Activated CD4-positive, alpha-beta T cell treated with anti-CD3 and anti-CD28 coated beads for 36 hours (primary cell): ENCODE measurements at regions not wholly inside any gene's neighbourhood (a gene's known extent, or its start where the extent isn't known, plus 50 kb on each side); places are given as distances from the start of the nearest gene placed in this dataset.
"Not testable (repeated sequence)": the region's sequence is repeated elsewhere in the genome, so short reads cannot be mapped to it uniquely, and the experiment has no call there.

Experiments used
- ATAC-seq: fragments of 200-7000 bp; cut with Tn5 transposase; one replicate; pipeline ENCODE4 v1.10.0; 2021; ENCODE audit warnings: mild to moderate bottlenecking, moderate library complexity
- CTCF ChIA-PET: fragments of 350-600 bp; sonication (Branson Sonifier 250); formaldehyde crosslinking; loops from one replicate; lab custom pipeline; 2021; ENCODE audit warnings: antibody characterized with exemption; lab: Charles Lee
- POLR2A ChIA-PET: fragments of 350-600 bp; sonication (Branson Sonifier 250); formaldehyde crosslinking; loops from one replicate; lab custom pipeline; 2021; ENCODE audit warnings: antibody characterized with exemption, inconsistent platforms; lab: Charles Lee
- DNase-seq: peaks from one replicate; pipeline ENCODE4 v3.0.0-alpha.2; 2020
- H3K27ac Mint-ChIP-seq: one replicate; pipeline ENCODE4 v1.8.0; 2021; ENCODE audit warnings: mixed read lengths
- H3K27me3 Mint-ChIP-seq: one replicate; pipeline ENCODE4 v1.8.0; 2021; ENCODE audit warnings: mixed read lengths
- H3K36me3 Mint-ChIP-seq: one replicate; pipeline ENCODE4 v1.8.0; 2021; ENCODE audit warnings: low read depth, mixed read lengths
- H3K4me1 Mint-ChIP-seq: one replicate; pipeline ENCODE4 v1.8.0; 2021; ENCODE audit warnings: mixed read lengths
- H3K4me3 Mint-ChIP-seq: one replicate; pipeline ENCODE4 v1.8.0; 2021; ENCODE audit warnings: mild to moderate bottlenecking, moderate library complexity, mixed read lengths
- H3K9me3 Mint-ChIP-seq: one replicate; pipeline ENCODE4 v1.8.0; 2021; ENCODE audit warnings: low read depth, mixed read lengths
- intact Hi-C, 2 experiments: fragments of 100-400 bp; cut with DNase I in 1 of 2; cut with micrococcal nuclease in 1 of 2; formaldehyde crosslinking; loops; one replicate each; pipeline versions ENCODE4 v1.14.2 to v1.15.1; 2022 to 2024; cut with DNase I, micrococcal nuclease

DNA sequence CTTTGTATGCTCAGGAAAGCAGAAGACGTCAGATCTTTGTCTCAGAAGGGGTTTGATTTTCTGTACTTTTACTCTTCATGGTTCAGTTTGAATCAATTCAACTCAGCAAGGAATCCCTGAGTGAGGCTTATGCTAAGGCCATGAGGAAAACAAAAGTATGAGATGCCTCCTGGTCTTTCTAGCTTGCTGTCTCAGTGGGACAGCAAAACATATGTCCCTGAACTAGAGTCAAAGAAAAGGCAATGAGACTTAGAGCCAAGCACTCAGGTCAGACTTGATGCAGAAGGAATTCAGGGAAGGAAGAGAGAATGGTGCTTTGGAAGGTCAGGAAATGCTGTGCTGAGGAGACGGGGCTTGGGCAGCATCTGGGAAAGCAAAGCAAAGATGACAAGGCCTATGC lies 236.2 kb upstream of the SFRP2 start:
- no peak for ATAC-seq
- Mint-ChIP-seq H3K4me1 (no peaks in the 10 kb centered on the region), H3K9me3 (no peaks in the 10 kb centered on the region), H3K36me3 (no peaks in the 10 kb centered on the region), H3K4me3 (no peak overlapping the region), H3K27me3 (peaks cover 15% of the 10 kb centered on the region), H3K27ac (no peak overlapping the region)
- intact Hi-C loops, result no loop called here
- POLR2A ChIA-PET, result no interaction called here
- CTCF ChIA-PET, result no interaction called here
- no peak for DNase-seq

DNA sequence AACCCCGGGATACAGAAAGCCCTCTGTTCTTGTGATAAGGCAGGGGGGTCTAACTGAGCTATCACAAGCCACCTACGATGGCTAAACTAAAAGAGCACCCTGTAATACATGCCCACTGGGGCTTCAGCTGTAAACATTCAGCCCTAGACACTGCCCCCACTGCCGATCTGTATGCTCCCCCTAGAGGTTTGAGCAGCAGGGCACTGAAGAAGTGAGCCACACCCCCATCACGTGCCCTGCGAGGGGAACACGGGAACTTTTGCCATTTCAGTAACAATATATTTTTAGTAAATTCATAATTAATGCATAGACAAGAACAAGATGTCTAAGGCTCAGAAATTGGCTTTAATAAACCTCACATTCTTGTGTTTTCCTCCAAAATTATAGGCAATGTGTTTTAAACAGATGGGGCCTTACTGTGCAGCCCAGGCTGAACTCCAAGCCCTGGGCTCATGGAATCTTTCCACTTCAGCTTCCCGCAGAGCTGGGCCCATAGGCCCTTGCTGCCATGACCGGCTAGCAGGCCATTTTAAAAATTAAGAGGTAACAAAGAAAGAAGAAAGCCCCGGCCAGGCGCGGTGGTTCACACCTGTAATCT lies 235.3 kb upstream of the SFRP2 start:
- ChIA-PET POLR2A (no interaction called here), CTCF (no interaction called here)
- peaks cover 15% of the 10 kb centered on the region for H3K27me3 Mint-ChIP-seq
- H3K27ac Mint-ChIP-seq, result no peak overlapping the region
- no peaks in the 10 kb centered on the region for H3K36me3 Mint-ChIP-seq
- H3K4me1 Mint-ChIP-seq, result no peaks in the 10 kb centered on the region
- ATAC-seq, result no peak
- no peak overlapping the region for H3K4me3 Mint-ChIP-seq
- intact Hi-C loops, result no loop called here
- no peaks in the 10 kb centered on the region for H3K9me3 Mint-ChIP-seq
- DNase-seq, result peak; percentile 37

DNA sequence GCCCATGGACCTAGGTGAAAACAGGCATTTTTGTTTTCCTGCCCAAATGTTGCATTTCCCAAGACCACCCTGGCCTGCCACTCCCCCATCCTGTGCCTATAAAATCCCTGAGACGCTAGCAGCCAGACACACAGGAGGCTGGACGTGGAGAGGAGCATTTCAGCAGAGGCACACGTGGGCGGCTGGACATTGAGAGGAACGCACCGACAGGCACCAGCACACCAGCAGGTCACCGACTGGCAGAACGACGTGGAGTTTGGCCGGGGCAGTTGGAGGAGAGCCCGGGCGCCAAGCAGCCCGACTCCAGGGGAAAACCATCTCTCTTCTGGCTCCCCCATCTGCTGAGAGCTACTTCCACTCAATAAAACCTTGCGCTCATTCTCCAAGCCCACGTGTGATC lies 234.8 kb upstream of the SFRP2 start:
- H3K9me3 Mint-ChIP-seq, CTCF ChIA-PET: not testable (repeated sequence)

DNA sequence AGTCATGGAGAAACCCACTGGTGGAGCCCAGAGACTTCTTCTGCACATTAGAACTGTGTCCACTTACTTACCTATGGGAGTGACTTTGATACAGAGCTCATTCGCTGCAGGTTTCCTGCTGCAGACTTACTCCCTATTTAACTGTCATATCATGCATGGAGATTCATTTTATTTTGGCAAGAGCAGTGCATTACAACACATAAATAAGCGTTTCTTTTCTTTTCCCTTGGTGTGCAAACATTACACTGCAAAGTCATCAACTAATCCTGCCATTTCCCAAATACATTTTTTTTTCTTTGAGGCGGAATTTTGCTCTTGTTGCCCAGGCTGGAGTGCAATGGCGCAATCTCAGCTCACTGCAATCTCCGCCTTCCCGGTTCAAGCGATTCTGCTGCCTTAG lies 230.9 kb upstream of the SFRP2 start:
- DNase-seq (no peak), ATAC-seq (no peak)
- ChIA-PET CTCF (interaction anchor here (2.7 kb wide), 1 partner anchor 233 kb away, joined by 16 read pairs; no protein-coding TSS in a partner anchor), POLR2A (no interaction called here)
- intact Hi-C loops, result loop anchor here (2.0 kb wide), 1 partner anchor 233 kb away; no protein-coding TSS in a partner anchor
- H3K36me3 Mint-ChIP-seq, result no peaks in the 10 kb centered on the region
- H3K27ac Mint-ChIP-seq, result no peak overlapping the region
- no peak overlapping the region for H3K4me3 Mint-ChIP-seq
- peaks cover 5% of the 10 kb centered on the region for H3K27me3 Mint-ChIP-seq
- no peaks in the 10 kb centered on the region for H3K4me1 Mint-ChIP-seq
- no peaks in the 10 kb centered on the region for H3K9me3 Mint-ChIP-seq

More for the DNA sequence above, 234.8 kb upstream of the SFRP2 start:
- ATAC-seq, H3K27ac Mint-ChIP-seq, DNase-seq, POLR2A ChIA-PET, H3K4me3 Mint-ChIP-seq, H3K36me3 Mint-ChIP-seq, H3K4me1 Mint-ChIP-seq, intact Hi-C loops: not testable (repeated sequence)
- peaks cover 15% of the 10 kb centered on the region for H3K27me3 Mint-ChIP-seq

DNA sequence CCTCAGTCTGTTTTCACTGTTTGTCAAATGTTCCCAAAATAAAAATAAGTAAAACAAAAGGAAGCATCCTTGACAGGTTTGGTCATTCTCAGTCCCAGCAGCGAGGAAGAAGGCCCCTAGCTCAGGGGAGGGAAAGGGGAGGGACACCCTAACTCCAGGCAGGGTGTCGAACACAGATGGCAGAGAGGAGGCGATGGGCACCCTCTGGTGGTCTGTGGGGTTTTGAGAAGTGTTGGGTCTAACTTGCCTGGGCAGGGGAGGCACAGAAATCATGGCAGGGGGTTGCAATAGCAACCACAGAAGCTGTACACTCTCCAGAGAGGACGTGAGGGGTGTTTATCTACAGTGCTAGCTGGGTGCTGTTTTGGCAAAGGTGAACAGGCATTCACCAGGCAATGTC lies 229.8 kb upstream of the SFRP2 start:
- peak; percentile 60 for DNase-seq
- ChIA-PET POLR2A (no interaction called here), CTCF (interaction anchor here (0.6 to 2.7 kb wide), 7 partner anchors 8 to 232 kb away, joined by 3 to 16 read pairs (median 3); no protein-coding TSS in a partner anchor)
- H3K9me3 Mint-ChIP-seq, result no peaks in the 10 kb centered on the region
- H3K27me3 Mint-ChIP-seq, result peaks cover 5% of the 10 kb centered on the region
- no peaks in the 10 kb centered on the region for H3K36me3 Mint-ChIP-seq
- H3K4me3 Mint-ChIP-seq, result no peak overlapping the region
- no peaks in the 10 kb centered on the region for H3K4me1 Mint-ChIP-seq
- no peak overlapping the region for H3K27ac Mint-ChIP-seq
- ATAC-seq, result peak; percentile 33
- intact Hi-C loops, result loop anchor here (2.0 kb wide), 1 partner anchor 232 kb away; no protein-coding TSS in a partner anchor

DNA sequence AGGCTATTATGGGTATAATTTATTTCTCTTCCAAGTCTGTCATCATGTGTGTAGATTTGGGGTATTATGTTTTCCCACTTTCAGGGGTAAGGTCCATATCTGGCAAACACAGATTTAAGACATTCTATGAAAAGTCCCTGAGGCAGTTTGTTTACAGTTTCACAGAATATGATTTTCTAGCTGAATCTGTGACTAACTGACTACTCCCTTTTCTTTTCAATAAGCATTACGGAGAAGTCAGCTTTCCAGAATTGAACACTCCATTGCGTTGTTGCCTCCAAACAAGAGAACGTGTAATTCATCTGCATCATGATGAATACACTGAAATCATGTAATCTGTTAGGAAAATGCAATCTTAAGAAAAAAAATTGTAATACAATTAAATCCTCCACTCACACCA lies 226.7 kb upstream of the SFRP2 start:
- Mint-ChIP-seq H3K36me3 (no peaks in the 10 kb centered on the region), H3K9me3 (no peaks in the 10 kb centered on the region), H3K27ac (no peak overlapping the region), H3K27me3 (peaks cover 2% of the 10 kb centered on the region), H3K4me1 (no peaks in the 10 kb centered on the region), H3K4me3 (no peak overlapping the region)
- DNase-seq (no peak), ATAC-seq (no peak)
- CTCF ChIA-PET, result interaction anchor here (0.7 to 1.0 kb wide), 4 partner anchors 11 to 450 kb away, joined by 3 read pairs; no protein-coding TSS in a partner anchor
- intact Hi-C loops, result no loop called here
- POLR2A ChIA-PET, result no interaction called here

DNA sequence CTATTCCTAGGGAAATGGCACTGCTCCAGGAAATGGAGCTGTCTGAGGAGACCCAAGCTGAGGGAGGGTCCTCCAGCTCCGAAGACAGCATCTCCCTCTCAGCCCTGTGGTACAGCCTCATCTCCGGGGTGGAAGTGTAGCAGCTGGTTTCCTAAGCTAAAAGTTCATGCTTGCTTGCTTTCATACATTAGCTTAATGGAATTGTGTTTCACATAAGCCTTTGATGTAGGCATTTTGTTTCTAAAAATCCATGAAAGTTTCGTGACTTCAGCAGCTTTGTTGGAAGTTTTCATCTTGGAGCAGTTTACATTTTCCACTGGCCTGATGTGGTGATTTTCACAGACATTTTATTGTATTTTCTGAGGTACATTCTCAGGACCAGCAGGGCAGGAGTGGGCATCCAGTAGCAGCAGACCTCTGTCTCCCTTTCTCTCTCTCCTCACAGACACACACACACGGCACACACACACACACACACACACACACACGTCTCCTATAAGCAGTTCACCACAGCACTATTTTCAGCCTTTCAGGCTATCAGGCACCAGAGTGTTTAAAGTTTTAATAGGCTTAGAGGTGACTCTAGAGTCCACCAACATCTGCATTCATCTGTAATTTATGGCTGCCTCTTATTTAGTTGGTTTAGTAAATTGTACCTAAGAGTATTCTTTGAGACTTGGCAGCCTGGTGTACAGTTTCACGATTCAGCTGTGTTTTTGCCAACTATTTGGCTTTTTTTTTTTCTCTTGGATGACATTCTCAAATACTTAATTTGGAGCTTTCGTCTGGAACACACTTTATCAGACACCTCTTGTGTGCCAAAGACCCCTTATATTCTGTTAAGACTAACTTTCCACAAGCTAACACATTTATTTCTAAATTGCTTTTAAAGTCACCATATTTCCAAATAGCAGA lies 225.8 kb upstream of the SFRP2 start:
- POLR2A ChIA-PET, result interaction anchor here (0.6 kb wide), 1 partner anchor 187 kb away, joined by 3 read pairs; no protein-coding TSS in a partner anchor
- CTCF ChIA-PET, result interaction anchor here (1.0 kb wide), 2 partner anchors 14 to 451 kb away, joined by 3 read pairs; no protein-coding TSS in a partner anchor
- ATAC-seq (no peak), DNase-seq (no peak)
- H3K27ac Mint-ChIP-seq, result no peak overlapping the region
- H3K27me3 Mint-ChIP-seq, result peaks cover 2% of the 10 kb centered on the region
- intact Hi-C loops, result no loop called here
- no peaks in the 10 kb centered on the region for H3K4me1 Mint-ChIP-seq
- H3K9me3 Mint-ChIP-seq, result no peaks in the 10 kb centered on the region
- no peaks in the 10 kb centered on the region for H3K36me3 Mint-ChIP-seq
- H3K4me3 Mint-ChIP-seq, result no peak overlapping the region

DNA sequence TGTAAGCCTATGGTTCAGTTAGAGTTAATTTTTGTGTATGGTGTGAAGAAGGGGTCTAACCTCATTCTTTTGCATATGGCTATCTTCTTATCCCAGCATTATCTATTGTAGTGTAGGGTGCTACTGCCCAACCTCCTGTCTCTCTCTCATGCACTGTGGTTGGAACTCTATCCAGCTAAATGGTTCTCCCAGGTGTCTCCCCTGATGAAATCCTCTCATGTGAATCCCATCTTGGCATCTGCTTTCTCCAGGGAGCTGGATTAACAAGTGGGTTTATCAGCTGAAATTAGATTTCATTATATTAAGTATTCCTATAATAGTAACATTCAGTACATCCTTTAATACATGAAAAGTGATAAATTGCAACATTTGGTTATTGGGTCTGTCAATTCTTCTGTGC lies 224.7 kb upstream of the SFRP2 start:
- no peak overlapping the region for H3K4me3 Mint-ChIP-seq
- ATAC-seq (no peak), DNase-seq (no peak)
- no peaks in the 10 kb centered on the region for H3K4me1 Mint-ChIP-seq
- peaks cover 2% of the 10 kb centered on the region for H3K27me3 Mint-ChIP-seq
- H3K27ac Mint-ChIP-seq, result no peak overlapping the region
- POLR2A ChIA-PET, result no interaction called here
- no peaks in the 10 kb centered on the region for H3K36me3 Mint-ChIP-seq
- intact Hi-C loops, result no loop called here
- CTCF ChIA-PET, result no interaction called here
- H3K9me3 Mint-ChIP-seq, result no peaks in the 10 kb centered on the region

DNA sequence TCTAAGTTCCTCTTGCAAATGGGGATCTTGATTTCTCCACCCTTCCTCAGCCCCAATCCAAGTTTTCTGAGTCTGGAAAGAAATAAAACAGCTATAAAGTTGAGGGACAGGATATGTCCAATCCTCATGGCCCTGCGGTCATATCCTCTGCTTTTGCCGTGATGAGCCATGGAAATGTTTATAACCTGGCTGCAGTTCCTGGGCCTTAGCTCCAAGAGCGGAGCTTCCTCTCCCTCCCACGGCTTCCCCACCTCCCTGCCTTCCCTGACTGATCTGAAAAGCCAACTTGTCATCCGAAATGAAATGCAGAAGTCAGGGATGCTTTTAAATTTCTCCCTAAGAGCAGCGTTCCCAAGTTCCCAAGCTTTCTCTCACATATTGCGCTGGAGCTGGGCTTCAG lies 221.5 kb upstream of the SFRP2 start:
- Mint-ChIP-seq H3K36me3 (no peaks in the 10 kb centered on the region), H3K27me3 (no peaks in the 10 kb centered on the region), H3K4me1 (no peaks in the 10 kb centered on the region), H3K9me3 (no peaks in the 10 kb centered on the region), H3K4me3 (no peak overlapping the region), H3K27ac (no peak overlapping the region)
- DNase-seq (no peak), ATAC-seq (no peak)
- ChIA-PET POLR2A (interaction anchor here (0.6 kb wide), 1 partner anchor 181 kb away, joined by 4 read pairs; no protein-coding TSS in a partner anchor), CTCF (interaction anchor here (0.6 kb wide), 1 partner anchor 20 kb away, joined by 3 read pairs; no protein-coding TSS in a partner anchor)
- intact Hi-C loops, result no loop called here

DNA sequence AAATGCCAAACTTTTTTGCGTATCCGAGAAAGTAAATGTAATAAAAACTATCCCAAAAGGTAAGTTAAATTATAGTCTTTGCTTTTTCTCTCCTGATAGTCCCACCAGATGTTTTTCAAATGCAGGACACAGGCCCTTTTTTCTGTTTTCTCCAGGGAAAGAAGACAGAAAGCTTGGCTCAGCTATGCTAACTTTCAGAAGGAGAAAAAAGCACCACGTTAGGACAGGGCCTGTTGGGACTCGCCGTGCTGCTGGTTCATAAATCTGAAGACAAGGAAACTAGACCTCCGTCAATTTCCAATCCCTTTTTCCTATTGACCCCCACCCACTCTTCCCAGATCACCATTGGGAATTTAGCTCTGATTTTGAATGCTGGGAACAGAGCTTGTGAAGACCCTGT lies 220.9 kb upstream of the SFRP2 start:
- intact Hi-C loops, result no loop called here
- no peak for DNase-seq
- no peak for ATAC-seq

DNA sequence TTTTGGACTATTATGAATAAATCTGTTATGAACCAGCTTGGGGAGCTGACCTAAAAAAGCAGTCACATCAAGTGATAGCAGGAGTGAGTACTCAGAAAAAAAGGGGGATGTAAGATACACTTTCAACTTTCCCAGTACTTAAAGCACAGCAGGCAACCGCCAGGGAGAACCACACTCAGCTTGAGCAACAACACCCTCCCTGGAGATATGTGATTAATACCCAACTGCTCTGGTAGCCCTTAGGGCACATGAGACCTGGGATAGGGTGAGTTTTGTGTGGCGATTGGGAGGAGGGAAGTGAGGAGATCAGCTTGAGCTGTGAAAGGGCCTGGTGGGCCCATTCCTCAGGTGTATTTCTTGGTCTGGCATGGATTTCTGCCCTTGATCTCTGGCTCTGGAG lies 220.3 kb upstream of the SFRP2 start:
- ATAC-seq (no peak), DNase-seq (no peak)
- no peak overlapping the region for H3K27ac Mint-ChIP-seq
- no peaks in the 10 kb centered on the region for H3K36me3 Mint-ChIP-seq
- H3K27me3 Mint-ChIP-seq, result no peaks in the 10 kb centered on the region
- no peak overlapping the region for H3K4me3 Mint-ChIP-seq
- H3K9me3 Mint-ChIP-seq, result no peaks in the 10 kb centered on the region
- intact Hi-C loops, result no loop called here
- ChIA-PET POLR2A (no interaction called here), CTCF (no interaction called here)
- H3K4me1 Mint-ChIP-seq, result no peaks in the 10 kb centered on the region

More for the DNA sequence above, 220.9 kb upstream of the SFRP2 start:
- Mint-ChIP-seq H3K9me3 (no peaks in the 10 kb centered on the region), H3K36me3 (no peaks in the 10 kb centered on the region), H3K4me1 (no peaks in the 10 kb centered on the region), H3K27me3 (no peaks in the 10 kb centered on the region), H3K4me3 (no peak overlapping the region), H3K27ac (no peak overlapping the region)
- ChIA-PET CTCF (no interaction called here), POLR2A (interaction anchor here (0.6 kb wide), 1 partner anchor 180 kb away, joined by 4 read pairs; no protein-coding TSS in a partner anchor)
